ENCODE measurements at regions not wholly inside any gene's neighbourhood (a gene's known extent, or its start where the extent isn't known, plus 50 kb on each side); places are given as distances from the start of the nearest gene placed in this dataset.
"Not testable (repeated sequence)": the region's sequence is repeated elsewhere in the genome, so short reads cannot be mapped to it uniquely, and the experiment has no call there.

GRCh38 chr16:51853586-51853985 is 693.4 kb downstream of the TOX3 start:
- no peak for DNase-seq
- no peak overlapping the region for H3K4me3 ChIP-seq (ENCODE audit: low read length)
- H3K27me3 ChIP-seq (ENCODE audit: control insufficient read depth, insufficient read depth, low read length): no peaks in the 10 kb centered on the region
- WGBS (ENCODE audit: insufficient coverage): 40% methylated on average over 1 of the region's 1 CpG
- peaks cover 2% of the 10 kb centered on the region for H3K9me3 ChIP-seq (replicated peaks; ENCODE audit: control insufficient read depth, low read depth, low read length)
- no peaks in the 10 kb centered on the region for H3K4me1 ChIP-seq (ENCODE audit: control insufficient read depth, insufficient read depth, low read length)
- H3K36me3 ChIP-seq (ENCODE audit: control insufficient read depth, insufficient read depth, low read length): no peaks in the 10 kb centered on the region
- H3K27ac ChIP-seq (ENCODE audit: low read length): no peak overlapping the region

- Histone ChIP-seq H3K4me3 (ENCODE audit: low read length) (no peak overlapping the region), H3K27ac (ENCODE audit: low read length) (no peak overlapping the region), H3K9me3 (replicated peaks; ENCODE audit: control insufficient read depth, low read depth, low read length) (peaks cover 2% of the 10 kb centered on the region), H3K27me3 (ENCODE audit: control insufficient read depth, insufficient read depth, low read length) (no peaks in the 10 kb centered on the region), H3K36me3 (ENCODE audit: control insufficient read depth, insufficient read depth, low read length) (no peaks in the 10 kb centered on the region), H3K4me1 (ENCODE audit: control insufficient read depth, insufficient read depth, low read length) (no peaks in the 10 kb centered on the region)
- no peak for DNase-seq
- no CpG with 5 or more reads among the region's 1 CpG for WGBS (ENCODE audit: insufficient coverage)
These were observed 694.1 kb downstream of the TOX3 start for GRCh38 chr16:51852892-51853291.

GRCh38 chr16:51851111-51851510 is 695.8 kb downstream of the TOX3 start:
- no peaks in the 10 kb centered on the region for H3K36me3 ChIP-seq (ENCODE audit: control insufficient read depth, insufficient read depth, low read length)
- H3K4me1 ChIP-seq (ENCODE audit: control insufficient read depth, insufficient read depth, low read length): no peaks in the 10 kb centered on the region
- no peak overlapping the region for H3K4me3 ChIP-seq (ENCODE audit: low read length)
- H3K27ac ChIP-seq (ENCODE audit: low read length): no peak overlapping the region
- DNase-seq: no peak
- H3K27me3 ChIP-seq (ENCODE audit: control insufficient read depth, insufficient read depth, low read length): no peaks in the 10 kb centered on the region
- 86% methylated on average over 1 of the region's 3 CpGs for WGBS (ENCODE audit: insufficient coverage)
- H3K9me3 ChIP-seq (replicated peaks; ENCODE audit: control insufficient read depth, low read depth, low read length): peaks cover 2% of the 10 kb centered on the region

- DNase-seq: no peak
- H3K4me1 ChIP-seq (ENCODE audit: control insufficient read depth, insufficient read depth, low read length): no peaks in the 10 kb centered on the region
- no peaks in the 10 kb centered on the region for H3K27me3 ChIP-seq (ENCODE audit: control insufficient read depth, insufficient read depth, low read length)
- H3K9me3 ChIP-seq (replicated peaks; ENCODE audit: control insufficient read depth, low read depth, low read length): peaks cover 2% of the 10 kb centered on the region
- no peaks in the 10 kb centered on the region for H3K36me3 ChIP-seq (ENCODE audit: control insufficient read depth, insufficient read depth, low read length)
- no CpG with 5 or more reads among the region's 1 CpG for WGBS (ENCODE audit: insufficient coverage)
- no peak overlapping the region for H3K4me3 ChIP-seq (ENCODE audit: low read length)
- no peak overlapping the region for H3K27ac ChIP-seq (ENCODE audit: low read length)
These were observed 697.2 kb downstream of the TOX3 start for GRCh38 chr16:51849715-51850114.

- no peak overlapping the region for H3K4me3 ChIP-seq (ENCODE audit: low read length)
- H3K4me1 ChIP-seq (ENCODE audit: control insufficient read depth, insufficient read depth, low read length): no peaks in the 10 kb centered on the region
- DNase-seq: peak; percentile 23
- H3K36me3 ChIP-seq (ENCODE audit: control insufficient read depth, insufficient read depth, low read length): no peaks in the 10 kb centered on the region
- no peaks in the 10 kb centered on the region for H3K9me3 ChIP-seq (replicated peaks; ENCODE audit: control insufficient read depth, low read depth, low read length)
- no peaks in the 10 kb centered on the region for H3K27me3 ChIP-seq (ENCODE audit: control insufficient read depth, insufficient read depth, low read length)
- 57% methylated on average over 8 of the region's 19 CpGs for WGBS (ENCODE audit: insufficient coverage)
- H3K27ac ChIP-seq (ENCODE audit: low read length): no peak overlapping the region
These were observed 694.7 kb upstream of the SALL1 start for GRCh38 chr16:51845586-51846305.

GRCh38 chr16:51839727-51840462 is 688.8 kb upstream of the SALL1 start:
- H3K27ac ChIP-seq (ENCODE audit: low read length): no peak overlapping the region
- H3K4me3 ChIP-seq (ENCODE audit: low read length): no peak overlapping the region
- no peaks in the 10 kb centered on the region for H3K27me3 ChIP-seq (ENCODE audit: control insufficient read depth, insufficient read depth, low read length)
- H3K4me1 ChIP-seq (ENCODE audit: control insufficient read depth, insufficient read depth, low read length): no peaks in the 10 kb centered on the region
- H3K9me3 ChIP-seq (replicated peaks; ENCODE audit: control insufficient read depth, low read depth, low read length): no peaks in the 10 kb centered on the region
- no peaks in the 10 kb centered on the region for H3K36me3 ChIP-seq (ENCODE audit: control insufficient read depth, insufficient read depth, low read length)
- WGBS (ENCODE audit: insufficient coverage): no CpG with 5 or more reads among the region's 1 CpG
- no peak for DNase-seq

- H3K9me3 ChIP-seq (replicated peaks; ENCODE audit: control insufficient read depth, low read depth, low read length): no peaks in the 10 kb centered on the region
These were observed 683.7 kb upstream of the SALL1 start for GRCh38 chr16:51834794-51835193.

GRCh38 chr16:51834133-51834532 is 683.1 kb upstream of the SALL1 start:
- 49% methylated on average over 4 of the region's 10 CpGs for WGBS (ENCODE audit: insufficient coverage)
- Histone ChIP-seq H3K4me3 (ENCODE audit: low read length) (no peak overlapping the region), H3K27ac (ENCODE audit: low read length) (peak overlapping the region; percentile 21)

More at GRCh38 chr16:51834794-51835193, 683.7 kb upstream of the SALL1 start:
- H3K4me3 ChIP-seq (ENCODE audit: low read length): no peak overlapping the region
- no peaks in the 10 kb centered on the region for H3K27me3 ChIP-seq (ENCODE audit: control insufficient read depth, insufficient read depth, low read length)
- H3K27ac ChIP-seq (ENCODE audit: low read length): no peak overlapping the region
- peak; percentile 21 for DNase-seq
- no peaks in the 10 kb centered on the region for H3K36me3 ChIP-seq (ENCODE audit: control insufficient read depth, insufficient read depth, low read length)
- no peaks in the 10 kb centered on the region for H3K4me1 ChIP-seq (ENCODE audit: control insufficient read depth, insufficient read depth, low read length)
- no CpG with 5 or more reads among the region's 3 CpGs for WGBS (ENCODE audit: insufficient coverage)

GRCh38 chr16:51831595-51832367 is 680.7 kb upstream of the SALL1 start:
- Histone ChIP-seq H3K27ac (ENCODE audit: low read length) (no peak overlapping the region), H3K9me3 (replicated peaks; ENCODE audit: control insufficient read depth, low read depth, low read length) (no peaks in the 10 kb centered on the region), H3K27me3 (ENCODE audit: control insufficient read depth, insufficient read depth, low read length) (no peaks in the 10 kb centered on the region), H3K4me3 (ENCODE audit: low read length) (no peak overlapping the region), H3K4me1 (ENCODE audit: control insufficient read depth, insufficient read depth, low read length) (no peaks in the 10 kb centered on the region), H3K36me3 (ENCODE audit: control insufficient read depth, insufficient read depth, low read length) (no peaks in the 10 kb centered on the region)
- 52% methylated on average over 4 of the region's 6 CpGs for WGBS (ENCODE audit: insufficient coverage)
- DNase-seq: no peak

More at GRCh38 chr16:51834133-51834532, 683.1 kb upstream of the SALL1 start:
- H3K27me3 ChIP-seq (ENCODE audit: control insufficient read depth, insufficient read depth, low read length): no peaks in the 10 kb centered on the region
- H3K36me3 ChIP-seq (ENCODE audit: control insufficient read depth, insufficient read depth, low read length): no peaks in the 10 kb centered on the region
- no peaks in the 10 kb centered on the region for H3K9me3 ChIP-seq (replicated peaks; ENCODE audit: control insufficient read depth, low read depth, low read length)
- H3K4me1 ChIP-seq (ENCODE audit: control insufficient read depth, insufficient read depth, low read length): no peaks in the 10 kb centered on the region
- peak; percentile 51 for DNase-seq

GRCh38 chr16:51831034-51831433 is 680.0 kb upstream of the SALL1 start:
- H3K4me3 ChIP-seq (ENCODE audit: low read length); H3K4me1 ChIP-seq (ENCODE audit: control insufficient read depth, insufficient read depth, low read length); H3K9me3 ChIP-seq (replicated peaks; ENCODE audit: control insufficient read depth, low read depth, low read length); H3K27me3 ChIP-seq (ENCODE audit: control insufficient read depth, insufficient read depth, low read length); H3K27ac ChIP-seq (ENCODE audit: low read length); DNase-seq; H3K36me3 ChIP-seq (ENCODE audit: control insufficient read depth, insufficient read depth, low read length): not testable (repeated sequence)
- WGBS (ENCODE audit: insufficient coverage): 96% methylated on average over 5 of the region's 6 CpGs
